ENCODE measurements at regions not wholly inside any gene's neighbourhood (a gene's known extent, or its start where the extent isn't known, plus 50 kb on each side); places are given as distances from the start of the nearest gene placed in this dataset.

- no peak for TF ChIP-seq TAF1 (IDR thresholded peaks at IDR 0.05; ENCODE audit: borderline replicate concordance, low read depth, low read length)
- TF ChIP-seq POLR2AphosphoS5 (IDR thresholded peaks at IDR 0.05; ENCODE audit: low read depth, low read length), result no peak
Measured at GRCh38 chr12:46442239-46442638, 69.7 kb upstream of the SLC38A2 start.

Measured in GM12892 (cell line).